Thyroid gland (tissue), 4 donors: ENCODE measurements at regions not wholly inside any gene's neighbourhood (a gene's known extent, or its start where the extent isn't known, plus 50 kb on each side); places are given as distances from the start of the nearest gene placed in this dataset.

ENCODE experiments used
- POLR2A ChIP-seq, 2 donors: fragments of 450-650 bp; IDR thresholded peaks; one replicate each; pipeline ENCODE4 v1.6.1; 2017; ENCODE audit warnings: antibody characterized with exemption in 2 of 2, mild to moderate bottlenecking in 2 of 2, moderate library complexity in 1 of 2
- TF ChIP-seq, protein P1 (sequence below), 6 experiments: fragments of 200-600 bp in 3 of 6; fragments of 450-650 bp in 3 of 6; sonication (generic) in 3 of 6; IDR thresholded peaks; one replicate each; pipeline ENCODE4 v1.5.1; 2016 to 2019; ENCODE audit warnings: antibody characterized with exemption in 6 of 6, mild to moderate bottlenecking in 2 of 6, inconsistent platforms in 1 of 6, moderate library complexity in 1 of 6

DNA sequence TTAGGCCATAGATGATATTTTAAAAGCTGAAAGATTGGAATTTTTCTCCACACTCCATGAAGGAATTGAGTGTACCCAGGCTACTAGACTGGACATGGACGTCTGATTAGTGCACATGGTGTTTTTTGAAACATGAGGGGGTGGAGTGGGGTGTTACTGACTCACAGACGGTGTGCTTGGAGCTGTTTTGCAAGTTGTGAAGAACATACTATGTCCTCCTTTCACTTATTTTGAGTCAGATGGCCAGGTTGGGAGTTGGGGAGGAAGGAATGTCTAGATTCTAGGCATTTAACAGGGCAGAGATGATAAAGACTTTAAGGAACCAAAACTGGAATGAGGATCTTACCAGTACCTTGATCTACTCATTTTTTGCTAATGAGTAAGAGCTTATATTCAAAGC is 158.1 kb upstream of the MTNR1B start:
- TF ChIP-seq, protein P1, sequence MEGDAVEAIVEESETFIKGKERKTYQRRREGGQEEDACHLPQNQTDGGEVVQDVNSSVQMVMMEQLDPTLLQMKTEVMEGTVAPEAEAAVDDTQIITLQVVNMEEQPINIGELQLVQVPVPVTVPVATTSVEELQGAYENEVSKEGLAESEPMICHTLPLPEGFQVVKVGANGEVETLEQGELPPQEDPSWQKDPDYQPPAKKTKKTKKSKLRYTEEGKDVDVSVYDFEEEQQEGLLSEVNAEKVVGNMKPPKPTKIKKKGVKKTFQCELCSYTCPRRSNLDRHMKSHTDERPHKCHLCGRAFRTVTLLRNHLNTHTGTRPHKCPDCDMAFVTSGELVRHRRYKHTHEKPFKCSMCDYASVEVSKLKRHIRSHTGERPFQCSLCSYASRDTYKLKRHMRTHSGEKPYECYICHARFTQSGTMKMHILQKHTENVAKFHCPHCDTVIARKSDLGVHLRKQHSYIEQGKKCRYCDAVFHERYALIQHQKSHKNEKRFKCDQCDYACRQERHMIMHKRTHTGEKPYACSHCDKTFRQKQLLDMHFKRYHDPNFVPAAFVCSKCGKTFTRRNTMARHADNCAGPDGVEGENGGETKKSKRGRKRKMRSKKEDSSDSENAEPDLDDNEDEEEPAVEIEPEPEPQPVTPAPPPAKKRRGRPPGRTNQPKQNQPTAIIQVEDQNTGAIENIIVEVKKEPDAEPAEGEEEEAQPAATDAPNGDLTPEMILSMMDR (IDR thresholded peaks at IDR 0.05), result no peak
- no peak for TF ChIP-seq POLR2A (IDR thresholded peaks at IDR 0.05)
